Subcutaneous abdominal adipose tissue (tissue), 5 donors: ENCODE measurements at regions not wholly inside any gene's neighbourhood (a gene's known extent, or its start where the extent isn't known, plus 50 kb on each side); places are given as distances from the start of the nearest gene placed in this dataset.

ENCODE experiments used
- H3K27ac ChIP-seq: one replicate; pipeline ENCODE4 v1.7.0; 2013; ENCODE audit warnings: low read depth, mild to moderate bottlenecking, inconsistent platforms, low read length, moderate library complexity
- H3K27me3 ChIP-seq, 5 donors: one replicate each; pipeline ENCODE4 v1.7.0; 2013; ENCODE audit warnings: low read length in 5 of 5, inconsistent platforms in 1 of 5; ENCODE audit not compliant: control insufficient read depth in 5 of 5, insufficient read depth in 4 of 5
- H3K36me3 ChIP-seq, 5 donors: one replicate each; pipeline ENCODE4 v1.7.0; 2013; ENCODE audit warnings: low read length in 5 of 5; ENCODE audit not compliant: control insufficient read depth in 5 of 5, insufficient read depth in 5 of 5
- H3K4me1 ChIP-seq, 5 donors: one replicate each; pipeline ENCODE4 v1.7.0; 2013; ENCODE audit warnings: low read length in 5 of 5, mild to moderate bottlenecking in 3 of 5, moderate library complexity in 1 of 5; ENCODE audit not compliant: control insufficient read depth in 5 of 5, insufficient read depth in 5 of 5
- H3K4me3 ChIP-seq, 5 donors: one replicate each; pipeline ENCODE4 v1.7.0; 2013; ENCODE audit warnings: low read length in 5 of 5, low read depth in 1 of 5
- H3K9ac ChIP-seq, 5 donors: one replicate each; pipeline ENCODE4 v1.7.0; 2013; ENCODE audit warnings: low read length in 5 of 5, mild to moderate bottlenecking in 4 of 5, moderate library complexity in 3 of 5
- H3K9me3 ChIP-seq, 5 donors: one replicate each; pipeline ENCODE4 v1.7.0; 2013; ENCODE audit warnings: low read length in 5 of 5; ENCODE audit not compliant: control insufficient read depth in 5 of 5
- donor health status: healthy.
- donor health status: healthy.
- donor health status: healthy.
- donor health status: healthy.
- donor health status: healthy.

DNA sequence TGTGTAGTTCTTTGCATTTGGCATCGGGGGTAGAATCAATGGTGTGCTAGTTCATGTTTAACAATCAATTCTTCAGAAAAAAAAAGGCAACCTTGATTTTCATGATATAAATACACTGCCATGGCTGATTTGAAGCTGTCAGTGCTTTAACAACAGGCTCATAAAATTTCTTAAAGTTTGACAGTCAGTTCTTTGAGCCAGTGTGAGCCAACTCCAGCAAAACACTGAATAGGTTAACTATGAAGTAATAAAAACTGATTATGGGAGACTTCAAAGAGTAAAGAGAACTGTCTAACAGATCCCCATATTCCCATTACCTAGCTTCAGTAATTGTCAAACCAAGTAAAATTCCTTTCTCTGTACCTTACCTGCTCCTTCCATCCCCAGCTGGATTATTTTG lies 241.7 kb upstream of the SUCLG2 start:
- Histone ChIP-seq H3K4me1 (no peaks in the 10 kb centered on the region), H3K36me3 (no peaks in the 10 kb centered on the region), H3K9me3 (peaks cover 0 to 4% (median under 1%) of the 10 kb centered on the region in 5 donors), H3K9ac (no peak overlapping the region), H3K27me3 (no peaks in the 10 kb centered on the region), H3K4me3 (no peak overlapping the region), H3K27ac (no peak overlapping the region)

DNA sequence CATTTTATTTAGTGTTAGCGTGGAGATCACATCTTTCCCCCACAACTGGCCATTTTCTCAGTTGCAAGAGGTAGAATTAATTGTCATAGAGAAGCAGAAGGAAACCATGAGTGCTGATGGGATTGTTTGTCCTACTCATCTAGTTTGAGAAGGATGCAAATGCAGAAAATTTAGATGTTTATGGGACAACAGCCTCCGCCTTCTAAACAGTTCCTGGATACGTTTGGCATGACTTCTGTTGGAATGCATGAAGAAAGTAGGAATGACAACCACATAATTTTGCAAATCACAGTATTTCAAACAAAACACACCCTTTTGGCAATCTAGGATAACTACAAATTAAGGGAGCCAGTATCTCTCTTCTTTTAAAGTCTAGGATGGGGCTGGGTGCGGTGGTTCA lies 240.1 kb upstream of the SUCLG2 start:
- Histone ChIP-seq H3K9ac (no peak overlapping the region), H3K27ac (no peak overlapping the region), H3K9me3 (peaks cover 5 to 8% (median 7%) of the 10 kb centered on the region in 5 donors), H3K27me3 (no peaks in the 10 kb centered on the region), H3K36me3 (no peaks in the 10 kb centered on the region), H3K4me3 (no peak overlapping the region), H3K4me1 (no peaks in the 10 kb centered on the region)

DNA sequence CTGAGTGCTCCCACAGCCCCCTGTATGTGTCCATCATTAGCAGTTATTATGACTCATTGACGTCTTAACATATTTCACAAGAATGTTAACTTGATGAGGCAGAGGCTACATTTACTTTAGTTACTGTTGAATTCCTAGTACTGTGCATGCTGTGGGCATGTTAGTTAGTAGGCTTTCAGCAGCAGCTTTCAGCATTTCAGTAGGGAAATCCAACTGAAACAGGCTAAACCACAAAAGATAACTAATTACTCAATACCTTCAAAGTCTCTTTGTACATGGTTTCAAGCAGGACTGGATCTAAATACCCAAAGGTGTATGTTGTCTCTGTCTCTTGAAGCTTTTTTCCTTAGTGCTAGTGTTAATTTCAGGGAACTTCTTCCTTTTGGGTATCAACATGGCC lies 229.9 kb upstream of the SUCLG2 start:
- no peaks in the 10 kb centered on the region for H3K36me3 ChIP-seq
- no peaks in the 10 kb centered on the region for H3K27me3 ChIP-seq
- no peak overlapping the region for H3K4me3 ChIP-seq
- H3K27ac ChIP-seq, result no peak overlapping the region
- no peak overlapping the region for H3K9ac ChIP-seq
- H3K4me1 ChIP-seq, result no peaks in the 10 kb centered on the region
- H3K9me3 ChIP-seq, result no peaks in the 10 kb centered on the region

DNA sequence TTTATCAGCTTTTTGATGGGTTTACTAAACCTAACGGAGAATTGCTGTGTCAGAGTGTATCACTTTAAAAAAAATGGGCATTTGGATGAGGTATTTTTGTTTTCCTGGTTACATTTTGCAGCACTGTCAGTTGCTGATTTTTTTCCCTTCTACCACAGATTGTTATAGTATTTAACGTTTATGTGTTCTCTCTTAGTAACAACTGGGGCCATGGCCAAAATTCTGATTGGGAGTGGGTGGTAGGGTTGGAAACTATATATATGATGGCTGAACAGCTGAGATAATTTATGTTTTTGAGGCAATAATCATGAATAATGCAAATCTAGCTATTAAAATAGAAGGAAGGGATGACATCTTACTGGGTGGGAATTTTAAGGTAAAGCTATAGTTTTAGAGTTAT lies 229.4 kb upstream of the SUCLG2 start:
- Histone ChIP-seq H3K36me3 (no peaks in the 10 kb centered on the region), H3K4me3 (no peak overlapping the region), H3K27me3 (no peaks in the 10 kb centered on the region), H3K27ac (no peak overlapping the region), H3K9me3 (no peaks in the 10 kb centered on the region), H3K9ac (no peak overlapping the region), H3K4me1 (no peaks in the 10 kb centered on the region)

DNA sequence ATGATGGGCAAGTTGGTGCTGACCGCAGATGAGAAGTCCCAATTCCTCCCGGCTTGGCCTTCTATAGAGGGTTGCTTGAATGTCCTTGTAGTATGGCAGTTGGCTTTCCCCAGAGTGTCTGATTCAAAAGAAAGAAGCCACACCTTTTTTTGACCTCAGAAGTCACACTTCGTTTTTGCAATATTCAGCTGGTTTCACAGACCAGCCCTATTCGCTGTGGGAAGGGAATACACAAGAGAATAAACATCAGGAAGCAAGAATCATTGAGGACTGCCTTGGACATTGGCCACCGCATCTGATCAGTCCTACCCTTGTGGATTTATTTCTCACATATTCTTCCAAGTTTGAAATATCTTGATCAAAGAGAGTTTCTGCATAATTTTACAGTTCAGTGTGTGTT lies 228.6 kb upstream of the SUCLG2 start:
- H3K27me3 ChIP-seq, result no peaks in the 10 kb centered on the region
- no peak overlapping the region for H3K27ac ChIP-seq
- H3K36me3 ChIP-seq, result no peaks in the 10 kb centered on the region
- H3K4me1 ChIP-seq, result no peaks in the 10 kb centered on the region
- no peak overlapping the region for H3K9ac ChIP-seq
- no peaks in the 10 kb centered on the region for H3K9me3 ChIP-seq
- no peak overlapping the region for H3K4me3 ChIP-seq

GRCh38 chr3:67876261-67876660 lies 221.8 kb upstream of the SUCLG2 start:
- Histone ChIP-seq H3K4me3 (no peak overlapping the region), H3K4me1 (peaks cover 0 to 6% (median 0%) of the 10 kb centered on the region in 5 donors), H3K9me3 (no peaks in the 10 kb centered on the region), H3K27ac (no peak overlapping the region), H3K36me3 (no peaks in the 10 kb centered on the region), H3K27me3 (no peaks in the 10 kb centered on the region), H3K9ac (no peak overlapping the region)

DNA sequence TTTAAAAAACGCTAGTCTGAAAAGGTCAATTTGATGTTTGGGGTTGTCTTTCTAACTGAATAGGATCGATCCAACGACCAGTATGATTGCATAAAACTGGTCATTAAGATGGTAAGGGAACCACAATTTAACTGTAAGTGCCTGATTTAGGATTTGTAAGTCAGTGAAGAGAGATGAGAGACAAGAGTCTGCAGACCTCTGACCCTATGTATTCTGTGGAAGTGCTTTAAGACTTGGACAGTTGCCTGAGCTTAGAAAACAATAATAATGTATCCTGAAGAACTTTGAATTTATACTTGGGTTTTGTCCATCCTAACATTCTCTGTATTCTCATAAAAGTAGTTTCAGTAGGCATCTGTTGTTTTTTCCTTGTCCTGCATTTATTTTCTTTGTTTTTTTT lies 221.4 kb upstream of the SUCLG2 start:
- H3K9me3 ChIP-seq, result no peaks in the 10 kb centered on the region
- H3K9ac ChIP-seq, result no peak overlapping the region
- no peak overlapping the region for H3K27ac ChIP-seq
- H3K4me1 ChIP-seq, result peaks cover 0 to 6% (median 0%) of the 10 kb centered on the region in 5 donors
- H3K4me3 ChIP-seq, result no peak overlapping the region
- no peaks in the 10 kb centered on the region for H3K27me3 ChIP-seq
- H3K36me3 ChIP-seq, result no peaks in the 10 kb centered on the region

DNA sequence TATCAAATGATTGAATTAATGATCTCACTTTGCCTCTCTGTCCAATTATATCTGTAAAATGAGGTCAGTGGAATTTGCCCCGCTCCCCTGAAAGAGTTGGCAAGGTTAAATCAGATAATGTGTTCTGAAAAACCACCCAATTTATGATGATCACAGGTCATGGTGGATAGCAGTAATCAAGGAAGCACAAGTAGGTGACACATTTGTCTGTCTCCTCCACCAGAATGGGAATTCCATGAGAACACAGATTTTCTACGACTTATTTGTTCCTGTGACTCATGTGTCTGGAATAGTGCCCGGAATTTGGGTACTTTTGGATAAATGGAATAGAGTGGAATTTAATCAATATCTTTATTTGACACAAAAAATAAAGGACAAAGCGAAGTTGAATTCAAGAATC lies 220.9 kb upstream of the SUCLG2 start:
- no peak overlapping the region for H3K27ac ChIP-seq
- no peak overlapping the region for H3K9ac ChIP-seq
- H3K36me3 ChIP-seq, result no peaks in the 10 kb centered on the region
- H3K9me3 ChIP-seq, result no peaks in the 10 kb centered on the region
- no peak overlapping the region for H3K4me3 ChIP-seq
- peaks cover 0 to 6% (median 0%) of the 10 kb centered on the region in 5 donors for H3K4me1 ChIP-seq
- H3K27me3 ChIP-seq, result no peaks in the 10 kb centered on the region

DNA sequence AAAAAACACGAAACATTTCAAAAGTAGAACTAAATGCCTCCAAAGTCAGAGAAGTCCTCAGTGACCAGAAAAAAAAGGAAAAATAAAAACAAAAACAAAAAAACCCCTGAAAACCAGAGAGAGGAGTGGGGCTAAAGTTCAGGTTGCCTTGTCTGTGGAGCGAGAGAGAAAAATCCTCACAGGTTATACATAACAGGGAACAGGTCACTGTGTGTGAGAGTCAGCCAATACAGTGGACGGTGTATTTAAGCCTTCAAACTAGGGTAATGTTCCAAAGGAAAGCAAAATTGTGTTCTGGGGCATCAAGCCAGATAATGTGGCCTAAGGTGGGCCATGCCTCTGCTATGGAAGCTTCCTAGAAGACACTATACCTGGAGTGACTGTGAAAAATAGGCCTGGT lies 216.1 kb upstream of the SUCLG2 start:
- no peak overlapping the region for H3K27ac ChIP-seq
- no peaks in the 10 kb centered on the region for H3K4me1 ChIP-seq
- peaks cover 0 to 4% (median 0%) of the 10 kb centered on the region in 5 donors for H3K9me3 ChIP-seq
- H3K27me3 ChIP-seq, result no peaks in the 10 kb centered on the region
- H3K9ac ChIP-seq, result no peak overlapping the region
- no peaks in the 10 kb centered on the region for H3K36me3 ChIP-seq
- no peak overlapping the region for H3K4me3 ChIP-seq

DNA sequence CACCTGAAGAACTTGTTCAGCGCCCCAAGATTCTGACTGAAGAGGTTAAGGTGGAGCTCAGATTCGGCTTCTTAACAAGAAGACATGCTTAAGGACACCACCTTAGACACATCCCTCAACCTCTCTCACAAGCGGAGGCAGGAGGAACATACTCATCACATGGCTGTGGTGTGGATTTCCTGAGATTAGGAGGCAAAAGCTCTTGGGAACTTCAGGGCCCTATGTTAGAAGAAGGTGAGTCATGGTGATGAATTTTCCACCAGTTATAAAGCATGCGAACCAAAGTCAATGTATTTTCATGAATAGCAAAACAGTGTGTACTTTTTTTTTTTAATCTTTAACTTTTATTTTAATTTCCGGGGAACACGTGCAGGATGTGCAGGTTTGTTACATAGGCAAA lies 212.2 kb upstream of the SUCLG2 start:
- H3K9me3 ChIP-seq, result peaks cover 0 to 4% (median 0%) of the 10 kb centered on the region in 5 donors
- H3K4me1 ChIP-seq, result no peaks in the 10 kb centered on the region
- H3K27ac ChIP-seq, result no peak overlapping the region
- no peak overlapping the region for H3K4me3 ChIP-seq
- no peak overlapping the region for H3K9ac ChIP-seq
- H3K36me3 ChIP-seq, result no peaks in the 10 kb centered on the region
- H3K27me3 ChIP-seq, result no peaks in the 10 kb centered on the region

DNA sequence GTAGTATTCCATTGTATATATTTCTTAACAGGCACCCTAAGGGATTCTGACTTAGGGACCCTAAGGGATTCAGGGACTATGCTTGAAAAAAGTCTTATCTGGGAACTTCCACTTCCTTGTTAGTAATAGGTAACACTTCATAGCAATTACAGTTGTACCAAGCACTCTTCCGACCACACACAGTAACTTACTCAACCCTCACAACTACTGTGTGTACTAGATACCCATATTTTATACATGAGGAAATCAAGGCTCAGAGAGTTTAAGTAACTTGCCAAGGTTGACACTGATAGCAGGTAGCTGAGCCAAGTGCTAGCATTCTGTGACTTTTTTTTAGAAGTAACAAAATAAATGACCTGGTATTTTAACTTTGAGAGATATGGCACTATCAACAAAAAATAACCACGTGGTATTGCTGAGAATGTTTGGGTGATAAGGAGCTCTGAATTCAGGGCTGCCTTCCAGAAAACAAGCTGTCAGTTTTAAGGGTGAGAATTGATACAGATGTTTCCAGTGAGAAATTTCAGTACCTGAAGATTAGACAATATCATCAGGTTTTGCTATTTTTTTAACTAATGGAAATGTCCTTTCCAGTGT lies 210.3 kb upstream of the SUCLG2 start:
- Histone ChIP-seq H3K27me3 (no peaks in the 10 kb centered on the region), H3K4me1 (no peaks in the 10 kb centered on the region), H3K4me3 (no peak overlapping the region), H3K27ac (no peak overlapping the region), H3K9ac (no peak overlapping the region), H3K36me3 (no peaks in the 10 kb centered on the region), H3K9me3 (peaks cover 0 to 4% (median 0%) of the 10 kb centered on the region in 5 donors)
